ENCODE measurements at regions not wholly inside any gene's neighbourhood (a gene's known extent, or its start where the extent isn't known, plus 50 kb on each side); places are given as distances from the start of the nearest gene placed in this dataset.

DNA sequence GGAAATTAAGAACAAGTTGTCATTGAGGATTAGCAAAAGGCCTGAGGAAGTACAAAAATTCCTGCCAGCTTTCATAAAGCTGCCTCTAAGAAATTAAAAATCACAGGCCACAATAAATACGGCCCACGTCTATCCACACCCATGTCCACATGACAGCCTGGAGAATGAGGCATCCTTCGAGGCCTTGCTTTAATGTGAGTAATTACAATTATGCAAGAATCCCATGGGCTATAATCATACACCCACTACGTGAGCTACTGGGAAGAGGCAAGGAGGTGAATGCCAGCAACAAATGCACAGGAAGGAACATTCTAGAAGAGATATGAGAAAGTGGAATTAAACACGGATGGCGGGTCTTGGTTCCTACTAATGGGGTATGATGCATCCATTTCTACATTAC lies 65.4 kb upstream of the ZFHX3 start:
- TF ChIP-seq, protein P1, sequence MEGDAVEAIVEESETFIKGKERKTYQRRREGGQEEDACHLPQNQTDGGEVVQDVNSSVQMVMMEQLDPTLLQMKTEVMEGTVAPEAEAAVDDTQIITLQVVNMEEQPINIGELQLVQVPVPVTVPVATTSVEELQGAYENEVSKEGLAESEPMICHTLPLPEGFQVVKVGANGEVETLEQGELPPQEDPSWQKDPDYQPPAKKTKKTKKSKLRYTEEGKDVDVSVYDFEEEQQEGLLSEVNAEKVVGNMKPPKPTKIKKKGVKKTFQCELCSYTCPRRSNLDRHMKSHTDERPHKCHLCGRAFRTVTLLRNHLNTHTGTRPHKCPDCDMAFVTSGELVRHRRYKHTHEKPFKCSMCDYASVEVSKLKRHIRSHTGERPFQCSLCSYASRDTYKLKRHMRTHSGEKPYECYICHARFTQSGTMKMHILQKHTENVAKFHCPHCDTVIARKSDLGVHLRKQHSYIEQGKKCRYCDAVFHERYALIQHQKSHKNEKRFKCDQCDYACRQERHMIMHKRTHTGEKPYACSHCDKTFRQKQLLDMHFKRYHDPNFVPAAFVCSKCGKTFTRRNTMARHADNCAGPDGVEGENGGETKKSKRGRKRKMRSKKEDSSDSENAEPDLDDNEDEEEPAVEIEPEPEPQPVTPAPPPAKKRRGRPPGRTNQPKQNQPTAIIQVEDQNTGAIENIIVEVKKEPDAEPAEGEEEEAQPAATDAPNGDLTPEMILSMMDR (IDR thresholded peaks at IDR 0.05) = no peak
- TF ChIP-seq POLR2A (IDR thresholded peaks at IDR 0.05) = no peak
- TF ChIP-seq POLR2AphosphoS5 (IDR thresholded peaks at IDR 0.05) = no peak

All from upper lobe of left lung (tissue), 4 donors.